Panc1 (cell line): ENCODE measurements at regions not wholly inside any gene's neighbourhood (a gene's known extent, or its start where the extent isn't known, plus 50 kb on each side); places are given as distances from the start of the nearest gene placed in this dataset.

ENCODE experiments used
- ATAC-seq: fragments of 200-7000 bp; cut with Tn5 transposase; 2 replicates; pipeline ENCODE4 v1.9.1; 2020; ENCODE audit warnings: mild to moderate bottlenecking, moderate library complexity
- BruUV-seq: library from RNA; stranded (reverse); fragments of 400-500 nt; replicated peaks from 2 replicates; lab custom pipeline; 2021; lab: Mats Ljungman, UMichigan
- CTCF ChIA-PET: fragments of 300-600 bp; sonication (Branson Sonifier 250); formaldehyde crosslinking; loops from one replicate; lab custom pipeline; 2022; ENCODE audit warnings: antibody characterized with exemption; lab: Charles Lee
- POLR2A ChIA-PET: fragments of 300-600 bp; sonication (Branson Sonifier 250); formaldehyde crosslinking; loops from one replicate; lab custom pipeline; 2022; ENCODE audit warnings: antibody characterized with exemption; lab: Charles Lee
- DNase-seq: peaks from one replicate; pipeline ENCODE4 v3.0.0-alpha.2; 2010; ENCODE audit warnings: low read depth, low spot score
- H3K27ac ChIP-seq: 2 replicates; pipeline ENCODE4 v1.5.1; 2011; ENCODE audit warnings: mild to moderate bottlenecking, low read length, inconsistent platforms
- H3K27me3 ChIP-seq: fragments of 200-500 bp; sonication (Bioruptor generic); 2 replicates; pipeline ENCODE4 v1.6.0; 2014; ENCODE audit warnings: low read length, inconsistent platforms; ENCODE audit not compliant: control insufficient read depth, insufficient read depth
- H3K36me3 ChIP-seq: fragments of 200-500 bp; sonication (Bioruptor generic); 2 replicates; pipeline ENCODE4 v1.5.1; 2014; ENCODE audit warnings: inconsistent platforms, mild to moderate bottlenecking, low read length, moderate library complexity; ENCODE audit not compliant: control insufficient read depth, insufficient read depth
- H3K4me1 ChIP-seq: 2 replicates; pipeline ENCODE4 v1.5.1; 2011; ENCODE audit warnings: inconsistent platforms, mild to moderate bottlenecking, low read length, moderate library complexity; ENCODE audit not compliant: control insufficient read depth, insufficient read depth
- H3K4me3 ChIP-seq, 2 experiments: 2 replicates each; pipeline ENCODE4 v1.5.1; 2011 to 2012; ENCODE audit warnings: low read depth in 2 of 2, low read length in 2 of 2, mild to moderate bottlenecking in 2 of 2, inconsistent platforms in 1 of 2, moderate library complexity in 1 of 2
- H3K9me3 ChIP-seq: fragments of 200-500 bp; sonication (Bioruptor generic); 2 replicates; pipeline ENCODE4 v1.5.1; 2014; ENCODE audit warnings: low read depth, mild to moderate bottlenecking, inconsistent platforms, low read length, moderate library complexity; ENCODE audit not compliant: control insufficient read depth, insufficient read depth
- CTCF ChIP-seq: fragments of 450-650 bp; IDR thresholded peaks from 2 replicates; pipeline ENCODE4 v1.5.1; 2017; ENCODE audit warnings: mild to moderate bottlenecking
- POLR2AphosphoS5 ChIP-seq: IDR thresholded peaks from 2 replicates; pipeline ENCODE4 v1.6.1; 2012; ENCODE audit warnings: mild to moderate bottlenecking, low read depth, low read length, moderate library complexity
- REST ChIP-seq, 2 experiments: IDR thresholded peaks; 2 replicates each; pipeline ENCODE4 v1.6.1; 2011 to 2012; ENCODE audit warnings: low read depth in 2 of 2, control low read depth in 1 of 2, low read length in 1 of 2, mild to moderate bottlenecking in 1 of 2, moderate library complexity in 1 of 2; ENCODE audit not compliant: insufficient read depth in 1 of 2
- SIN3A ChIP-seq: IDR thresholded peaks from 2 replicates; pipeline ENCODE4 v1.6.1; 2012; ENCODE audit warnings: low read depth, mild to moderate bottlenecking, low read length, moderate library complexity, borderline replicate concordance; ENCODE audit not compliant: insufficient read depth
- TCF7L2 ChIP-seq: IDR thresholded peaks from 2 replicates; pipeline ENCODE4 v1.6.1; 2011; ENCODE audit warnings: mild to moderate bottlenecking, low read depth, low read length, inconsistent platforms
- in situ Hi-C: cut with HindIII; loops from 2 replicates; pipeline ENCODE4 v1.10.0; 2016; ENCODE audit warnings: low sequenced_read_pairs, low pct_unique_long_range_greater_than_20kb
- intact Hi-C: fragments of 100-400 bp; cut with micrococcal nuclease; formaldehyde crosslinking; loops from one replicate; pipeline ENCODE4 v1.10.0; 2022; ENCODE audit not compliant: unreplicated experiment

GRCh38 chr12:93135286-93136239 lies 206.5 kb upstream of the EEA1 start:
- intact Hi-C loops: no loop called here
- in situ Hi-C loops: no loop called here
- no peak for DNase-seq
- no TSS peak for BruUV-seq
- Histone ChIP-seq H3K4me3 (no peak overlapping the region), H3K27ac (no peak overlapping the region), H3K4me1 (no peaks in the 10 kb centered on the region), H3K9me3 (no peaks in the 10 kb centered on the region), H3K36me3 (no peaks in the 10 kb centered on the region), H3K27me3 (no peaks in the 10 kb centered on the region)
- ChIA-PET CTCF (no interaction called here), POLR2A (no interaction called here)
- no peak for ATAC-seq
- no peak for TF ChIP-seq REST (IDR thresholded peaks at IDR 0.05; ENCODE audit: insufficient read depth in 1 of 2, low read depth in 2 of 2, low read length in 1 of 2)
- no peak for TF ChIP-seq TCF7L2
- TF ChIP-seq SIN3A: no peak
- no peak for TF ChIP-seq POLR2AphosphoS5
- TF ChIP-seq CTCF: no peak

- H3K4me1 ChIP-seq: no peaks in the 10 kb centered on the region
- H3K9me3 ChIP-seq: no peaks in the 10 kb centered on the region
- TF ChIP-seq POLR2AphosphoS5: no peak
- TF ChIP-seq REST (IDR thresholded peaks at IDR 0.05; ENCODE audit: insufficient read depth in 1 of 2, low read depth in 2 of 2, low read length in 1 of 2): no peak
- TF ChIP-seq CTCF: no peak
- TF ChIP-seq TCF7L2: no peak
- TF ChIP-seq SIN3A: no peak
- no peak for DNase-seq
- no peak overlapping the region for H3K4me3 ChIP-seq
- no peak overlapping the region for H3K27ac ChIP-seq
- in situ Hi-C loops (no loop called here), intact Hi-C loops (no loop called here)
- no TSS peak for BruUV-seq
- no peaks in the 10 kb centered on the region for H3K27me3 ChIP-seq
- ATAC-seq: no peak
- no peaks in the 10 kb centered on the region for H3K36me3 ChIP-seq
- CTCF ChIA-PET: no interaction called here
- POLR2A ChIA-PET: no interaction called here
Observed at GRCh38 chr12:93136253-93137055, 207.4 kb upstream of the EEA1 start.
